ENCODE measurements at regions not wholly inside any gene's neighbourhood (a gene's known extent, or its start where the extent isn't known, plus 50 kb on each side); places are given as distances from the start of the nearest gene placed in this dataset.

DNA sequence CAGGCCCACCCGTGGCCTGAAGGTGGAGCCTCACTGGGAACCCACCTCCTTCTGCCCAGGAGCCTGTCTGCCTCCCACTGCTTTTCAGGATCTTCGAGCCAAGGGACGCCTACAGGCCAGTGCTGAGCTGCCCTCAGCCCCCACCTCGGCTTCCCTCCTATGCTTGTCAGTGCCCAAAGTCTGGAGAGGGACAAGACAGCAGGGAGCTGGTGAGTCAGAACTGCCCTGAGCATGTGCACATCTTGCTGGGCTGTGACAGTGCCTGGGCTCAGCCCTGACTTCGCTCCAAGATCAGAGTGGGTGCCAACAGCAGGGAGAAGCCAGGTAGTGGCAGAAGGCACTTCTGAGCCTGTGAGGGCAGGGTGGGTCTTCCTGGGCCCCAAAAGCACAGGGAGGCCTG is 286.8 kb downstream of the AEBP2 start:
- TF ChIP-seq POU2F2 (IDR thresholded peaks at IDR 0.05; ENCODE audit: low read depth, low read length) (no peak), POLR2AphosphoS5 (IDR thresholded peaks at IDR 0.05; ENCODE audit: low read depth, low read length) (no peak)

Data from GM12891 (cell line).